ENCODE measurements at regions not wholly inside any gene's neighbourhood (a gene's known extent, or its start where the extent isn't known, plus 50 kb on each side); places are given as distances from the start of the nearest gene placed in this dataset.

DNA sequence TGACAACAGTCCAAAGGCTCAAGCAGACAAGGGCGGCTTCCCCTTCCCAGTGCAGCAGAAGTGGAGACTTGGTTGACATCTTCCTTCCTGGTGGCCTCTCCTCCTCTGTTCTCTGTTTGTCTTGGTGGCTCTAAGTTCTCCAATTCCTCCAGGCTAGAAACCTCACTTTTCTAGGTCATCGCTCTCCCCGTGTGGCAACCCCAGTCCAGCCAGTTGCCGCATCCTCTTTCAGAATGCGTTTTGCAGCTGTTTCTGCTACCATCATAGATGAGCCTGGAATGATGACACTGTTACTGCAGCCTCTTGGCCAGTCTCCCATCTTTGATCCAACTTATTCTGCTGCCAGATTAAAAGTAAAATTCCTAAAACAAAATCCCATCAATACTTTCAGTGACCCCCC, 201.5 kb downstream of the TRIM29 start:
- DNase-seq, result no peak

DNA sequence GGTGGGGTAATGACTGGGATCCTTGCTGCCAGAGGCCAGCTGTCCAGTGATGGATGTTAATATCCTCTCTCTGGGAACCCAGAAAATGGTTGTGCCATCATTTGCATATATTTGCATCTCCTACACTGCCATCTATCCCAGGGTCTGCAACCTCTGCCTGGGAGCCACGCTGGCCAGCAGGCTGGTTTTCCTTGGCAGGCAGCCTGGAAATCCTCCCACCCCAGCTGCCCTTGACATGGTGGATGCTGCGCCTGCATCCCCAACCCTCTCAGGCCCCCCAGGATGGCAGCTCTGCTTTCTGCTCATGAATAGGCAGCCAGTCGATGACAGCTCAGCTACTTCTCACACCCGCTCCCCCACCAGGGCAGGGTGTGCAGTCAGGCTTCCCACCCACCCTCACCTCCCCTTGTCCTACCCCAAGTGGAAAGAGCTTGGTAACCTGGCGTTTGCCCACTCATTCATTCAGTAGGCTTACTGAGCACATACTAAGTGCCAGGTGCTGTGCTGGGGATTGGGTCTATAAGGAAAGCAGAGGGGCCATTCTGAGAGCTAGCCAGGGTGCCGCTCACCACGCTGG, 202.5 kb downstream of the TRIM29 start:
- DNase-seq, result no peak

DNA sequence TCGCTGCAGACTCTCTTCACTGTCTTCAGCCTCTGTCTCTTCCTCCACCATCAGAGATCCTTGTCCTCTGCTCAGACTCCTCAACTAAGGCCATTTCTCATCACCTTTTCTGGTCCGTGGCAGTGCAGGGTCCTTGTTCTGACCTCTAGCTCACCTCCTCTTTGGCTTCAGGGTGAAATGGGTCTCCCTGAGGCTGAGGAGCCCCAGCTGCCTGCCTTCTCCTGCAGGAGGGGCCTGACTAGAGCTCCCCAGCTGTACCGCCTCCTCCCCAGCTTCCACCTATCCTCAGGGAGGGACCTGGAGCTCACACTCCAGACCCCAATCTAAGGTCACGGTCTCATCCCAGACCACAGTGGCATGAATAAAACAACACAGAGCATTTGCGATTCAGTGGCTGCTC, 203.0 kb downstream of the TRIM29 start:
- no peak for DNase-seq

DNA sequence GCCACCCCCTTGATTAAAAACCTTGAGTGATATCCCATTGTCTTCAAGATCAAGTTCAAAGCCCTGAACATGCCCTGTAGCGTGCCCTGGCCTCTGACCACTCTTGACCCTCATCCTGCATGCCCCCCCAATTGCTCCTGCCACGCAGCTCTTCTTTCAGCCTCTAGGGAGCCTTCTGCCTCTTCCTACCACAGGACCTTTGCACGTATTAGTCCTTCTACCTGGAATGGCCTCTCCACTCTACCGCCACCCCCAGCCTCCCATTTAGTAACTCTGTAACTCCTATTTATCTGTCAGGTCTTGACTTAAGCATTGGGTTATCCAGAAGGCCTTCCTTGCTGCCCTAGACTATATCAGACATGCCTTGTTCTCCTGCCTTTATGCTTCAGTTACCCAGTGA, 203.6 kb downstream of the TRIM29 start:
- no peak for DNase-seq

DNA sequence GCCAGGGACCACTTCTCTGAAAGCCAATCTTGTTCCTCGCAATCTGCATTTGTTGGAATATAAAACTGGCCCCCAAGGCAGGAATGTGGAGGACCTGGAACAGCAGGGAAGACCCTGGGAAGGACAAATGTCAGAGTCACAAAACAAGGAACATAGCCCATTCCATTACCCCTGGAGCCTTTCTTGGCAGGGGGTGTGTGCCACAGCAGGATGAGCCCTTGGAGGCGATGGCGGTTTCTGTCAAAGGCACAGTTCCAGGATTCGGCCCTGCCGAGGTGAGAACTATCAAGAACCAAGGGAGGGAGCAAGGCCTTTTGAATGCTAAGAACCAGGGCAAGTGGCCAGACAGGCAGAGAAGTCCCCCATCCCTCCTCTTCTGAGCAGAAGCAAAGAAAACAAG, 204.3 kb downstream of the TRIM29 start:
- no peak for DNase-seq

DNA sequence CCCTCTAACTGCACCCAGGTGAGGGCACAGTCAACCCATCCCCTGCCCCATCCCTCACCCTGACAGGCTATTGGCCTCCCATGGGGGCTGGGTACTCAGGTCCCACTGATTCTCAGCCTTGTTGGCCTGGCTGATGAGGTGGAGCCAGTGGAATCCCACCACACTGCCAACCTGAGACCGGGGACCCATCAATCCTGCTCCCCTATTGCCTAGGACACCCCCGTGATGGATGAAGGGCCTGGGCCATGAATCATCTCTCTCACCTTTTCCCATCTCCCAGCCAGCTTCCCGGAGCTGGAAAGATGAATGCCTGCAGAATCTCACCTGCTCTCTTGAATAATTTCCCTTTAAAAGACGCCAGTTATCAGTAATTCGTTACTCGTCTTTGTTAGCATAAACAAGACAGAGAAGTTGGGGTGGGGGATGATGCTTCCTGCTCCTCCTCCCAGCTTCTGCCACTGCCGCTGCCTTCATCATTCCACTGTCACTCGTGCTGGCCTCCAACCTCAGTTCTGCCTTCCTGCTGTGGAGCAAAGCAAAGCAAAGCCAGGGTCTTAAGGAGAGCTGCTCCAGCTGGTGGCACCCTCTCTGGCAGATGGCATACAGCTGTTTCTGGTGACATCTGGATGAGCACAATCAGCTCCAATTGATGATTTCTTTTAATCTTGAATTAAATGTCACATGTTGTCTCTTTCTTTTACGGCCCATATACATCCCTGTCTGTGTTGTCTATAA, 204.0 kb upstream of the NECTIN1 start:
- no peak for DNase-seq

DNA sequence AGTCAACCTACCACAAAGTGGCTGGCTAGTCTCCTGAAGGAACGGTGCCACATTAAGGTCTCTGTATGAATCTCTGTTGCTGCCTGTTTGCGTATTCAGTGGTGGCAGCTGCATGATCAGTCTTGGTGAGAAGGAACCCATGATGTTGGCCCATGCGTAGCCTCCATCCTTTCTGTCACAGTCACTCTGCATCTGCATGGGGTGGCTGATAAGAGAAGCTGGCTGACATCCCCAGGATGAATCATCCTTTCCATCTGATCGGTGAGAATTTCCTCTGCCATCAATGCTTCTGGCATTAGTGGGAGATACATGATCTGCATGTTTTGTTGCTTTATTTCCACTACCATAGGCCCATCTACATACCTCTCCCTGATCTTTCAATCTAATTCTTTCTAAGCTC, 199.0 kb upstream of the NECTIN1 start:
- no peak for DNase-seq

DNA sequence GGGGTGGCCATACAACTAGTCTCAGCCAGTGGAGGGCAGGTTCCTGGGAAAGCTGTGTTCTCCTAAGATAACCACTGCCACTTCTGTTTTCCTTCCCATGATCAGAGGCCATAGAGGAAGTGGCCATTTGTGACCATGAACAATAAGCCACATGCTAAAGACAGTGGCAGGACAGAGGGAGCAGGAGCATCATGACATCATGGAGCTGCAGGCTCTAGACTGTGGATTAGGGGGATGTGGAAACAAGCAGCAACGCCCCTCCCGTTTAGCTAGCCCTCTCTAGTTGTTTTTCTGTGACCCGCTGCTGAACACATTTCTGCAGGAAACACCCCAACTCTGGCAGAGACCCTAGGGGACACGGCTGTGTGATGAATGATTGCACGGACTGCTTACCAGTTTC, 195.0 kb upstream of the NECTIN1 start:
- no peak for DNase-seq

DNA sequence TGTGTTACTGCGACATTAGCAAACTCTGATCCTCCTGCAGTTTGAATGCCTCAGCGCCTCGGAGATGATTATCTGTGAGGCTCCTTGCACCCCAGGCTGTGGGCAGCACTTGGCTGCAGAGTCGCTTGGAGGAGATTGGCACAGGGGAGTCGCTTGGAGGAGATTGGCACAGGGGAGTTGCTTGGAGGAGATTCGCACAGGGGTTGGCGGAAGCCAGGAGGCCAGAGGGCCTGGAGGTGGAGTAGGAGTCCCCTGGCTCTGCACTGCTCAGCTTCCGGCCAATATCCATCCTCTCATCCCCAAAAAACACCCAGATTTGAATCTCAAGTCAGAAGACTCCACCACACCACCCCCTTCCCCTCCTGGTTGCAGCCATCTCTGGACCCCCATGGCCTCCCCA, 192.6 kb upstream of the NECTIN1 start:
- DNase-seq, result no peak

DNA sequence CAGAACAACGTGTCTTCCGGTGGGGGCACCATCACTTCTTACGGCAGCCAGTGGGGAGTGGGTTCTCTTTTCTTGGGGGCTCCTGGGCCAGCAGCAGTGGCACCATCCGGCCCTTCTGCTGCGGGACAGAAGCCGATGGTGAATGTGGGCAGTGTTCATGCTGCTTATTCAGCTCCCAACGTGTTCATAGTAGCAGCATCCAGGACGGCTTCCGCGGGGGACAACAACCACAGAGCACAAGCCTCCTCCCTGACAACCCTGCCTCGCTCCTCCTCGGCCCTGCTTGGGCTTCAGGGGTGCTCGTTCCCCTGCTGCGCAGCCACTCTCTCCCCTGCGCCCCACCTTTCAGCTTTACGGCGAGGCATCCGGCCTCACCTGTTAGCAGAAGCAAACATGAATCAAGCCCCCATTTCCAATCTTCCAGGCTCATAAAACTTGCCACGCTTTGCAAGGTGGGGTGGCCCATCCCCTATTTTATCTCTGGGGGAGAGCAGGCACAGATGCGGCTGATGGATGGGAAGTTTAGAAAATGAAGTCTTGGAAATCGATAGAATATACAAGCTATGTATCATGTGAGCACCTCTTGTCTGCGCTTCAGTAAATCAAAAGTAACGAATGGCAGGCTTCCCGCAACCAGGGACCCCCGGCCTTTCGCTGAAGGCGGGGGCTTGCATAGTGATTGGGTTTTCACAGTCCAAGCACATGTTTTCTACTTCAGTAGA, 191.8 kb upstream of the NECTIN1 start:
- DNase-seq, result no peak

DNA sequence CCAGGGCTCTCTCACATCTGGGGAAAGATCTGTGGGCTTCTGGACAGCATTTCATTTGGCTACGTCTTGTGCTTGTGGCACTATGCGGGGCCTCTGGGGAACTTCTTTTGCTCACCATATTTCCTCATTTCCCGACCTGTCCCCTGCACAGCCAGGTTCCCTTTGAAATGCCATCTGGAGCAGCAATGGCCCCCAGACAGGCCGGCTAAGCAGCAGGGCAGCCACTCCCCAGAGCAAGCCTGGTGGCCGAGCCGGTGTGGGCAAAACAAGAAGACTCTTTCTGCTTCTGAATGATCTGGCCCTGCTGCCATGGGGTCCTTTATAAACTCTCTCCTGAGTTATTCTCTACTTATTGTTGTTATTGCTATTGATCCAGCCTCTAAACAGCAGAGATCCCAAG, 190.7 kb upstream of the NECTIN1 start:
- no peak for DNase-seq

DNA sequence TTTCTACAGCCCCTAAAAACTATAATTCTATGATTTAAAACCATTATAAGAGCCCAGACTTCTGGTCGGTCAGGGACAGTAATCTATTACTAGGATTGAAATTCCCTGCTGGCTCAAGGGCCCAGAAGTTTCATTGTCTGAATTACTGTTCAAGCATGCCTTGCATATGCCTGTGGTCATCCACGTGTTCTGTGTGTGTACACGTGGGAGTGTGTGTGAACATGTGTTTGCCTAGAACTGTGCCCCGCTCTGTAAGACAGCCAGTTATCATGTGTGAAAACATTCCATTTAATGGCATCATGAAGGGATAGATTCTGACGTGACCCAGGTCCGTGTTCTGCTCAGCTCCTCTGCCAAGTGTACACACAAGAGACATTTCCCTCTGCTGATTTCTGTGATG, 189.3 kb upstream of the NECTIN1 start:
- DNase-seq, result no peak

DNA sequence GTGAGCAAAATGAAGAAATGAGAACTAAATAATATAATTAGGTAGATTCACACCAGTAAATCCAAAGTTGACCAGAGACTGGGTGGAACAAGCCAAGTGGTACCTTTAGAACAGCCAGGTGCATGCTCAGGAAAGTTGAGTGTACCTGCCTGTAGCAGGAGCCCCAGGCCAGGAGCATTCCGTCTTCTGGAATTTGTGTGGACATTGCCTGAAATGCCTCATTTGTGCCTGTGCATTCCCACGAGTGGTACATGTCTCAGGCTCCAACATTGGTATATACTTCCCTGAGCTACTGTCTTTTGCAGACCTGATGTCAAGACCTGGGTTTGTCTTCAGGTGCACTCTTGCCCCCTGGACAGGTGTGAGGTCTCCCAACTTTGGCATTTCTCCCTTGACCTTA, 187.6 kb upstream of the NECTIN1 start:
- DNase-seq, result no peak

DNA sequence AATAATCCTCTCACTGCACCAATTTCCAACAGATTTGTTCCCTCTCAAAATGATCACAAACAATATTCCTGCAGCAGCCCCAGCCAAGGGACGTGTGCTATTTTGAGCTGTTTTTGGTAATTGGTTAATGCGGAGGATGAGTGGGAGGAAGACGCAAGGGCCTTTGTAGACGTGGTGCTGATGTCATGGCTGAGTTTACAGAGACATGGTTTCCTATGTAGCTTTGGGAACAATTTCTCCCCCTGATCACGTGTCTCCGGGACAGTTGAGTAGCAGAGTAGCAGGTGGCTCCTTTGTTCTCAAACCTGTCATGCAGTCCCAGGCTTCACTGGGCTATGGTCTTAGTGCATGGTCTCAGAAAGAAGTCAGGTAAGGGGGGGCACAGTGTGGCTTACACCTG, 183.2 kb upstream of the NECTIN1 start:
- DNase-seq, result no peak

DNA sequence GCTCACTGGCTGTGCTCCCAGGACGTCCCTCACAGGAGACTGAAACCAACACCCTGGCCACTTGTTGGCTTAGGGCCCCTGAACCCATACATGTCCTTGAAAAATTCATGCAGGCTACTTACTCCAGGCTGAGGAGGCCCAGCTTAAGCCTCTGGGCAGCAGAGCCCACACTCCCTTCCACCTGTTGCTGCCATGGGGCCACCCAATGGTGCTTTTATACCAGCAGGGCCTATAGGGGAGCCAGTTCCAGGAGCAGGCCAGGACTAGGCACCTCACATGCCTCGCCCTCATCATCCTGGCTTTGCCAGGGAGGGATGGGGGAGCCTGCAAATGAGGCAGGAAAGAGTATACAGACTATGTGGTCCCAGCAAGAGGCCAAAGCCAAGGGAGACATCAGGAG, 181.7 kb upstream of the NECTIN1 start:
- DNase-seq, result no peak

DNA sequence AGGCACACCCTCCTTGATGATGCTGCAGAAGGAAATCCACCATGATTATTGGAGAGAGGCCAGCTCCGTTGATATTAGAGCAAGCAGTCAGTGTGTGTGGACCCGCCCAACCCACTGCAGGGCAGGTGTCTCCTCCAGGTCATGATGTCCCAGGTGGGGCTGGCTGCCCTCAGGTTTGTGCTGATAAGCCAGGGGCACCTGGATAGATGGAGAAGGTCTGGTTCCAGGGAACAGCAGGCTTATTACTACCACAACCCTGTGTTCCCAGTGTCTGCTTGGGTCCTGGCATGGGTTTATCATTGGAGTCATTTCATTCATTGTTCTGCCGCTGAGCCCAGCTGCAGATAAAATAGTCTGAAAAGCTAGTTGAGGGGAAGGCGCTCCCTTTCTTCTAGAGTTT, 181.1 kb upstream of the NECTIN1 start:
- DNase-seq, result no peak

DNA sequence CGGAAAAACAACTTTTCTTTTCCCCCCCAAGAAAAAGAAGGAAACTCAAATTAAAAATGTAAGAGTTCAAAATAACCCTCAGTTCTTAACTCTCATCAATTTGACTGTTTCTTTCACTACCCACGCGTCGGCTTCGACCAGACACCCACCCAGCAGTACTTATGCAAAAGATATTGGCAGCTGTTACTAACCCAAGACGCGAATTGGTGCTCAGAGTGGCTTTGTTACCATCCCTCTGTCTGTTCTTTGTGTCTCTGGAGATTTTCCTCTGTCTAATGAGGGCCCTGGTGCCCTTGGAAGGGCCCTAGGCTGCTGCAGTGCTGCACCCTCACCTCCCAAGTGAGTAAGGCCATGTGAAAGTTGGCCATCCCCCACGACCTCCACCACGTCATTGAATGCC, 180.5 kb upstream of the NECTIN1 start:
- no peak for DNase-seq

DNA sequence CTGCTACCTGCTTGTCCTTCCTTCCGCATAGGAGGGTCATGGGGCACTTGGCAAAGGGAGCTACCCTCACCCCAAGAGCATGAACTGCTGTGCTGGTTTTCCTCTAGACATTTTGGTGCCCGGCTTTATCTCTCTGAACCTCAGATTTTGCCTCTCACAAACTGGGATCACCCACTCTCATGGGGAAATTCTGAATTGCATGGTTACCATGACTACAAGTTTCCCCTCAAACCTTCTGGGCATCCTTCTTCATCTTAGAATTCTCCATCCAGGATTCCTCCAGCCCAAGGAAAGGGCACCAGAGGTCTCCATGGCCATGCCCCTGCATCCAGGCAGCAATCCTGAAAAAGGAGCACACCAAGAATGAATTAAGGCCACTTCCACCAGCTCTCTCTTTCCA, 180.1 kb upstream of the NECTIN1 start:
- no peak for DNase-seq

DNA sequence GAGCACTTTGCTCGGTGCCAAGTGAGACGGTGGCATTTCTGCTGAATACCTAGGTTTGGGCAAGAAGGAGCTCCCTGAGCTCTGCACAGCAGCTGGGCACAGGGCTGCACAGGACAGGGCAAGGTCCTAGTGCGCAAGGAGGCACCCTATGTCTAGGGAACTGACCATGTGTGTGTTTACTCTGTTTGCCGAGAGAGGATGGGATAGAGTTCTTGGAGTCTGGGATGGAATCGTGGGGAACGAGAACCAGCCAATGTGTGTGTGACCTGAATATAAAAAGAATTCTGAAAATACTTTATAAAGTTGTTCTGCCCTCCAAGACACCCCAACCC, 179.5 kb upstream of the NECTIN1 start:
- DNase-seq, result no peak

DNA sequence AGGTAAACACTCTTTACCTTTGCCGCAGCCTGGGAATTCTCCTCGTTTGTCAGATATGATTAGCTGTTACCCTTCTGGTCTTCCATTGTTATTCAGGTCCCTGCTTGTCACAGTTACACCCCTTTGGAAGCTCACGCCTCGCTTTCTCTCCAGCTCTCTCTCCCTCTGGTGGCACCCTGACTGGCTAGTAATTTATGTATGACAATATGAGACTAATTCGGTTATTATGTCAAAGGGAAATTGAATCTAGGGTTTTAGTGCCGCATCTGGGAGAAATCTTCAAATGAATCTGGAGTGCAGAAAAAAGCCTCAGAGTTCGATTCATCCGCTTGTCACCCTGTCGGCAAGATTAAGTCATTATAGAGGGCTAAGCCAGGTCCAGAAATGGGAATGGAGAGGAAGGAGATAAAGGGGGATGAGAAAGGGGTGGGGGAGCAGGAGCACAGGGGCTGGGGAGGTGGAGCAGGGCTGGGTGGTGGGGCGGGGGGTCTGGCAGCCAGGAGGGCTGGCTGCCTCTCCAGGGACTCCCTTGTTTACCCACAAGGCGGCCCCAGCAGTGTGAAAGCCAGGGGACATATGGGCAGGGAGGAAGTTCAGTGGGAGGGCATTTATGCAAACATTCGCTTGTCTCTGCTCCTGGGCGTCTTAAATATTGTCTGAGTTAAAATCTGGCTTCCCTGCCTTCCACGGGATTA, 179.0 kb upstream of the NECTIN1 start:
- DNase-seq, result no peak

DNA sequence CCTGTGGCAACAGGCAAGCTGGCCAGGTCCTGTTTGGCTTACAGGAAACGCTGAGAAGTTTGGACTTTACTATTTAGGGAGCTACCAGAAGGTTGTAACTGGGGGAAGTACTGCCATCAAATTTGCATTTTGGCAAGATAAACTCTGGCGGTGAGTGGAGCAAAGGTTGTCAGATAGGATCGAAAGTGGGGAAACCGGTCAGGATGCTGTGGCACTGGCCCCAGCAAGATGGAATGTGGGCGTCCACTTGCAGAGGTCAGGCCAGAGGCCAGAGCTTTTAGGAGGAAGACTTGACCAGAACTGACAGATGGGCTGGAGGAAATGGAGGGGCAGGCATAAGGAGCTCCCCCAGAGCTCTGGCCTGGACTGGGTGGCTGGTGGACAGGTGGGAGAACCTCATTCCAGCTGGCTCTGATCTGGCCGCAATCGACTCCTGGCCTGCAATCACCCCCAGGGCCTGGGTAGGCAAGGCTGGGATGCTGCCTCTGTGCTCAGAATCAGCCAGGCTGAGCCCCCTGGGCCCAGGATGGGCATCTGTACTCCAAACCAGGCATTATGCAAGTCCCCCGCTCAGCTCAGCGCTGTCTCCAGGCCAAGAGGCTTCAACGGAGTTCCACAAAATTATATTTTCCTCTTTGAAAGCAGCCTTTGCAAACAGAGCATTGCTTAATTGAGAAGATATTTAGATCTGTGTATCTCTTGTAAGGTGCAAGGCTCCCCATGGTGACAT, 178.3 kb upstream of the NECTIN1 start:
- DNase-seq, result no peak

DNA sequence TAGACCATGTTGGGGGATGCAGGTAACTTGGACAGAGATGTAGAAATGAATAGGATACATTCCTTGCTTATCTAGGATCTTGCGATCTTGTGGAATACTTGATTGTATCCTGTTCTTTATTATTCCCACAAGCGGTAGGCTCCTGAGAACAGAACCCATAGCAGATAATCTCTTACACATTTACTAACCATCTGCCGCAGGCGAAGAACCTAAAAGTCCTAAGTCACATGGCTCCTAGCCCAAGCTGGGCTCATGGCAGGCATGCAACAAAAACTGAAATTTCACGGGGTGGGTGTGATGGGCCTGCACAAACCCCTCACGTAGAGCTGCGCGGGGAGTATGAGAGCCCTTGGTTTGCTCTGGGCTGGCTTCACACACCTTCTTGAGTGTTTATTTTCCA, 177.4 kb upstream of the NECTIN1 start:
- DNase-seq, result no peak

DNA sequence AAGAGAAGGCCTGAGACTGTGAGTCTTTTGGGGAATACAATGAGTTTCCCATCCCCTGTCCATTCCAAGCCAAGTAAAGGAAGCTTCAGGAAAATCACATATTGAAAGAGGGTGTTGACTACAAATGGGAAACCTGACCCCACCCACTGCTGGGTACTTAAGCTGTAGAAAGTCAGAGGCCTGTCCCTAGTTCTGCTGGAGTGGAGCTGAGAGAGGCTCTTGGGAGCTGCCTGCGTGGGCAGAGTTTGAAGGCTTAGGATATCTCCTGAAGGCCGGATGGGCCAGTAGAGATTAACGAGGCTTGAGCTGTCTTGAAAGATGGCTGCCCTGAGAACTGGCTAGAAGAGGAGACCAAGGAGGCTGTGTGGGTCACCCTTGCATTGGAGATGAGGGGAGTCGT, 176.2 kb upstream of the NECTIN1 start:
- DNase-seq, result no peak

All from NCI-H1930 (cell line).